ENCODE measurements at regions not wholly inside any gene's neighbourhood (a gene's known extent, or its start where the extent isn't known, plus 50 kb on each side); places are given as distances from the start of the nearest gene placed in this dataset.

GRCh38 chr18:2179498-2180183 is 391.7 kb downstream of the METTL4 start:
- ATAC-seq: no peak

DNA sequence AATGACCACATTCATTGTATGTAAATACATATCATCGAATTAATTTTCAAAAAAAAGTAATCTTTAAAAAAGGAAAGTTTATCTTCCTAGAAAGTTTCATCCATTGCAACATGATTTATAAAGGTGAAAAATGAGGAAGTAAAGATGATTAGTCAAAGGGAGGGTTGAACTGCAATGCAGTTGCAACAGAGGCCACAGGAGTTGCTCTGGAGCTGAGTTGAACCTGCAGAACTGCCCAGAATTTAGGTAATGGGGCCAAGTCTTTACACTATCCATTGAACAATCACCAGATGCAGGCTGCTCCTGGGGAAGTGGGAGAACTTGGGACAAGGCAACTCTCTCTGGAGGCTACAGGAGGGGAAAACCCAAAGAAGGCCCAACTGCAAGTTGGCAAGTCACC is 390.7 kb downstream of the METTL4 start:
- ATAC-seq: no peak
- TF ChIP-seq CSDC2 (CRISPR knock-in tag; IDR thresholded peaks at IDR 0.05): no peak
- no peak for TF ChIP-seq RARB (CRISPR knock-in tag; IDR thresholded peaks at IDR 0.05)
- TF ChIP-seq PATZ1 (CRISPR knock-in tag; IDR thresholded peaks at IDR 0.05; ENCODE audit: borderline replicate concordance): no peak
- TF ChIP-seq ARNTL (CRISPR knock-in tag; IDR thresholded peaks at IDR 0.05; ENCODE audit: borderline replicate concordance, low read depth): no peak
- TF ChIP-seq TCF4 (CRISPR knock-in tag; IDR thresholded peaks at IDR 0.05; ENCODE audit: borderline replicate concordance): no peak
- TF ChIP-seq, protein P1, sequence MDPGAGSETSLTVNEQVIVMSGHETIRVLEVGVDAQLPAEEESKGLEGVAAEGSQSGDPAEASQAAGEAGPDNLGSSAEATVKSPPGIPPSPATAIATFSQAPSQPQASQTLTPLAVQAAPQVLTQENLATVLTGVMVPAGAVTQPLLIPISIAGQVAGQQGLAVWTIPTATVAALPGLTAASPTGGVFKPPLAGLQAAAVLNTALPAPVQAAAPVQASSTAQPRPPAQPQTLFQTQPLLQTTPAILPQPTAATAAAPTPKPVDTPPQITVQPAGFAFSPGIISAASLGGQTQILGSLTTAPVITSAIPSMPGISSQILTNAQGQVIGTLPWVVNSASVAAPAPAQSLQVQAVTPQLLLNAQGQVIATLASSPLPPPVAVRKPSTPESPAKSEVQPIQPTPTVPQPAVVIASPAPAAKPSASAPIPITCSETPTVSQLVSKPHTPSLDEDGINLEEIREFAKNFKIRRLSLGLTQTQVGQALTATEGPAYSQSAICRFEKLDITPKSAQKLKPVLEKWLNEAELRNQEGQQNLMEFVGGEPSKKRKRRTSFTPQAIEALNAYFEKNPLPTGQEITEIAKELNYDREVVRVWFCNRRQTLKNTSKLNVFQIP (CRISPR knock-in tag; IDR thresholded peaks at IDR 0.05; ENCODE audit: borderline replicate concordance, low read depth): no peak
- TF ChIP-seq CSRNP3 (CRISPR knock-in tag; IDR thresholded peaks at IDR 0.05): no peak
- no peak for TF ChIP-seq GLIS3 (CRISPR knock-in tag; IDR thresholded peaks at IDR 0.05)
- no peak for TF ChIP-seq ZNF565 (CRISPR knock-in tag; conservative IDR thresholded peaks at IDR 0.05; ENCODE audit: low read depth)
- TF ChIP-seq CREB5 (CRISPR knock-in tag; IDR thresholded peaks at IDR 0.05; ENCODE audit: low read depth): no peak
- no peak for TF ChIP-seq TSHZ2 (CRISPR knock-in tag; IDR thresholded peaks at IDR 0.05)
- no peak for TF ChIP-seq ZNF8 (CRISPR knock-in tag; IDR thresholded peaks at IDR 0.05)
- TF ChIP-seq ZFP3 (CRISPR knock-in tag; IDR thresholded peaks at IDR 0.05): no peak
- TF ChIP-seq TOX (CRISPR knock-in tag; IDR thresholded peaks at IDR 0.05; ENCODE audit: borderline replicate concordance): no peak

More at GRCh38 chr18:2179498-2180183, 391.7 kb downstream of the METTL4 start:
- no peak for TF ChIP-seq ZNF8 (CRISPR knock-in tag; IDR thresholded peaks at IDR 0.05)
- no peak for TF ChIP-seq CSRNP3 (CRISPR knock-in tag; IDR thresholded peaks at IDR 0.05)
- no peak for TF ChIP-seq ARNTL (CRISPR knock-in tag; IDR thresholded peaks at IDR 0.05; ENCODE audit: borderline replicate concordance, low read depth)
- TF ChIP-seq ZFP3 (CRISPR knock-in tag; IDR thresholded peaks at IDR 0.05): no peak
- no peak for TF ChIP-seq BACH2 (CRISPR knock-in tag; IDR thresholded peaks at IDR 0.05; ENCODE audit: borderline replicate concordance)
- TF ChIP-seq SNAI2 (CRISPR knock-in tag; IDR thresholded peaks at IDR 0.05): no peak

- no peak for ATAC-seq
- no peak for TF ChIP-seq RARB (CRISPR knock-in tag; IDR thresholded peaks at IDR 0.05)
- no peak for TF ChIP-seq CREB5 (CRISPR knock-in tag; IDR thresholded peaks at IDR 0.05; ENCODE audit: low read depth)
- no peak for TF ChIP-seq PATZ1 (CRISPR knock-in tag; IDR thresholded peaks at IDR 0.05; ENCODE audit: borderline replicate concordance)
- no peak for TF ChIP-seq ZNF70 (CRISPR knock-in tag; IDR thresholded peaks at IDR 0.05)
- TF ChIP-seq ZNF565 (CRISPR knock-in tag; conservative IDR thresholded peaks at IDR 0.05; ENCODE audit: low read depth): no peak
- TF ChIP-seq CSDC2 (CRISPR knock-in tag; IDR thresholded peaks at IDR 0.05): no peak
- no peak for TF ChIP-seq ISL1 (CRISPR knock-in tag; IDR thresholded peaks at IDR 0.05)
- TF ChIP-seq TOX (CRISPR knock-in tag; IDR thresholded peaks at IDR 0.05; ENCODE audit: borderline replicate concordance): no peak
- no peak for TF ChIP-seq BACH2 (CRISPR knock-in tag; IDR thresholded peaks at IDR 0.05; ENCODE audit: borderline replicate concordance)
- no peak for TF ChIP-seq SNAI2 (CRISPR knock-in tag; IDR thresholded peaks at IDR 0.05)
- no peak for TF ChIP-seq OSR1 (CRISPR knock-in tag; IDR thresholded peaks at IDR 0.05)
- no peak for TF ChIP-seq ZNF8 (CRISPR knock-in tag; IDR thresholded peaks at IDR 0.05)
- TF ChIP-seq ESRRG (CRISPR knock-in tag; IDR thresholded peaks at IDR 0.05): no peak
- no peak for TF ChIP-seq ZC3H10 (CRISPR knock-in tag; IDR thresholded peaks at IDR 0.05)
Measured at GRCh38 chr18:2183432-2183831, 387.9 kb downstream of the METTL4 start.

Data from SK-N-SH treated with all-trans-retinoic acid at 6 μM for 48 hours (cell line).